Tibial artery (tissue), 4 donors: ENCODE measurements at regions not wholly inside any gene's neighbourhood (a gene's known extent, or its start where the extent isn't known, plus 50 kb on each side); places are given as distances from the start of the nearest gene placed in this dataset.

ENCODE experiments used
- DNase-seq, 2 donors: peaks; one replicate each; pipeline ENCODE4 v3.0.0-alpha.2; 2019
- H3K27ac ChIP-seq, 2 donors: fragments of 200-600 bp; sonication (generic) in 1 of 2; 1 replicate in 1 of 2; 2 replicates in 1 of 2; pipeline ENCODE4 v1.5.1; 2018 to 2019; ENCODE audit warnings: mild to moderate bottlenecking in 1 of 2
- H3K27me3 ChIP-seq, 2 donors: fragments of 200-600 bp; sonication (generic) in 1 of 2; one replicate each; pipeline versions ENCODE4 v1.5.1 to v1.6.0; 2016 to 2019
- H3K36me3 ChIP-seq, 3 donors: fragments of 200-600 bp; sonication (generic) in 2 of 3; one replicate each; pipeline ENCODE4 v1.5.1; 2016 to 2019; ENCODE audit warnings: mild to moderate bottlenecking in 2 of 3
- H3K4me1 ChIP-seq, 4 donors: fragments of 200-600 bp; sonication (generic) in 2 of 4; 1 replicate in 3 of 4; 2 replicates in 1 of 4; pipeline ENCODE4 v1.5.1; 2016 to 2019
- H3K4me3 ChIP-seq, 2 donors: fragments of 200-600 bp; sonication (generic) in 1 of 2; 1 replicate in 1 of 2; 2 replicates in 1 of 2; pipeline ENCODE4 v1.5.1; 2018 to 2019; ENCODE audit warnings: mild to moderate bottlenecking in 2 of 2
- H3K9me3 ChIP-seq, 3 donors: fragments of 200-600 bp; sonication (generic) in 1 of 3; one replicate each; pipeline ENCODE4 v1.5.1; 2016 to 2019
- intact Hi-C: fragments of 100-400 bp; cut with DNase I; formaldehyde crosslinking; loops from one replicate; pipeline ENCODE4 v1.15.0; 2023; ENCODE audit warnings: low total_unique reads
- TF ChIP-seq, protein P1 (sequence below), 2 experiments: fragments of 200-600 bp in 1 of 2; fragments of 450-650 bp in 1 of 2; IDR thresholded peaks; one replicate each; pipeline ENCODE4 v1.5.1; 2017 to 2019; ENCODE audit warnings: antibody characterized with exemption in 2 of 2, mild to moderate bottlenecking in 1 of 2, moderate library complexity in 1 of 2

DNA sequence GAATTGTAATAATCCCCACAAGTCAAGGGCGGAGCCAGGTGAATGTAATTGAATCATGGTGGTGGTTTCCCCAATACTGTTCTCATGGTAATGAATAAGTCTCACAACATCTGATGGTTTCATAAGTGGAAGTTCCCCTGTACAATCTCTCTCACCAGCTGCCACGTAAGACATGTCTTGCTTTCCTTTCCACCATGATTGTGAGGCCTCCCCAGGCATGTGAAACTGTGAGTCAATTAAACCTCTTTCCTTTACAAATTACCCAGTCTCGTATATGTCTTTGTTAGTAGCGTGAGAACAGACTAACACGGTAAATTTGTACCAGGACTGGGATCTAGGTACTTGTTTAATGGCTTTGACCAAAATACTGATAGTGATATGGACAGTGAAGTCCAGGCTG, 744.3 kb upstream of the REG3G start:
- Histone ChIP-seq H3K4me1 (no peaks in the 10 kb centered on the region), H3K27ac (no peak overlapping the region), H3K4me3 (no peak overlapping the region), H3K27me3 (no peaks in the 10 kb centered on the region), H3K9me3 (no peaks in the 10 kb centered on the region), H3K36me3 (no peaks in the 10 kb centered on the region)
- DNase-seq: no peak
- TF ChIP-seq, protein P1, sequence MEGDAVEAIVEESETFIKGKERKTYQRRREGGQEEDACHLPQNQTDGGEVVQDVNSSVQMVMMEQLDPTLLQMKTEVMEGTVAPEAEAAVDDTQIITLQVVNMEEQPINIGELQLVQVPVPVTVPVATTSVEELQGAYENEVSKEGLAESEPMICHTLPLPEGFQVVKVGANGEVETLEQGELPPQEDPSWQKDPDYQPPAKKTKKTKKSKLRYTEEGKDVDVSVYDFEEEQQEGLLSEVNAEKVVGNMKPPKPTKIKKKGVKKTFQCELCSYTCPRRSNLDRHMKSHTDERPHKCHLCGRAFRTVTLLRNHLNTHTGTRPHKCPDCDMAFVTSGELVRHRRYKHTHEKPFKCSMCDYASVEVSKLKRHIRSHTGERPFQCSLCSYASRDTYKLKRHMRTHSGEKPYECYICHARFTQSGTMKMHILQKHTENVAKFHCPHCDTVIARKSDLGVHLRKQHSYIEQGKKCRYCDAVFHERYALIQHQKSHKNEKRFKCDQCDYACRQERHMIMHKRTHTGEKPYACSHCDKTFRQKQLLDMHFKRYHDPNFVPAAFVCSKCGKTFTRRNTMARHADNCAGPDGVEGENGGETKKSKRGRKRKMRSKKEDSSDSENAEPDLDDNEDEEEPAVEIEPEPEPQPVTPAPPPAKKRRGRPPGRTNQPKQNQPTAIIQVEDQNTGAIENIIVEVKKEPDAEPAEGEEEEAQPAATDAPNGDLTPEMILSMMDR (IDR thresholded peaks at IDR 0.05): no peak
- intact Hi-C loops: no loop called here

DNA sequence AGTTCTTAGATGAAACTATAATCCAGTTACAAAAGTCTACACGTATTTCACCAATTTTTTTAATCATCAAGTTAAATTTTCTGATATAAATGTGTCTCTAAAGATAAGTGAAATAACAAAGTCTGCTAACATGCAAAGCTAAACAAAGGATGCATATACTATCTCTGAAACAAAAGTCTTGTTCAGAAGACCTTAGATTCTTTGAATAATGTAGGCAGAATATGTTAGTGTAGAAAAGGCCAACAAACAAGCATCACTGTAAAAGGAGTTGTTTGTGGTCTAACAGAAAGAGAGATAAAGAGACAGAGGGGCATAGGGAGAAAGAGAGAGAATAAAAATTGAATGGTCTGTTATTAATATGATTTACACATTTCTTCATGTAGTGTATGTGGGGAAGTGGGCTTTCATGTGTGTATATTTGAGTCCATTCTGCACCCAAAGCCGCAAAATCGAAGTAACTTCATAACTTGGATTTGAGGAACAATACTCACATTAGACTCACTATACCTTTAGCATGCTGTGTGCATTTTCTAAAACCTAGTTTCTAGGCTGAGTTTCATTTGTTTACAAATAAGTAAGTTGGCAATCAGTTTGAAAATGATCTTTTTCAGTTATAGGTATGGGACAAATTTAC, 734.8 kb upstream of the REG3G start:
- intact Hi-C loops: no loop called here
- H3K27me3 ChIP-seq: no peaks in the 10 kb centered on the region
- no peak overlapping the region for H3K27ac ChIP-seq
- H3K4me3 ChIP-seq: no peak overlapping the region
- TF ChIP-seq, protein P1 (IDR thresholded peaks at IDR 0.05): no peak
- no peak for DNase-seq
- no peaks in the 10 kb centered on the region for H3K36me3 ChIP-seq
- H3K9me3 ChIP-seq: no peaks in the 10 kb centered on the region
- H3K4me1 ChIP-seq: no peaks in the 10 kb centered on the region

DNA sequence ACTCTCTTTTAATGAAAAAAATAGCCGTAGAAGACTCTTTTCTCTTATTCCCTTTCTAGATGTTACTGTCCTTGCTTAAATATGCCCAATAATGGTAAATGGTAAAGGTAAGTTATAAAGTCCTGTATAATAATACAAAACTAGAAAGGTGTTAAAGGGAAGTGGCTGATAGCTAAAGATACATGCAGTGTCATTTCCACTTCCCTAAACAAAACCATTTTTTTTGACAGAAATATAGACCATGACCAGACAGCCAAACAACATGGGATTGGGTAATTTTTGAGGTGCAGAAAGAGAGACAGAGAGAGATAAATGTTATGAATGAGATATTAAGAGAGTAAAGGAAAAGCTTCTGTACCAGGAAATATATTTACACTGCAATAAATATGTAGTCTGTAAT, 731.7 kb upstream of the REG3G start:
- H3K27ac ChIP-seq: no peak overlapping the region
- no peak overlapping the region for H3K4me3 ChIP-seq
- DNase-seq: no peak
- H3K9me3 ChIP-seq: no peaks in the 10 kb centered on the region
- H3K27me3 ChIP-seq: no peaks in the 10 kb centered on the region
- intact Hi-C loops: no loop called here
- TF ChIP-seq, protein P1 (IDR thresholded peaks at IDR 0.05): no peak
- H3K4me1 ChIP-seq: no peaks in the 10 kb centered on the region
- no peaks in the 10 kb centered on the region for H3K36me3 ChIP-seq

DNA sequence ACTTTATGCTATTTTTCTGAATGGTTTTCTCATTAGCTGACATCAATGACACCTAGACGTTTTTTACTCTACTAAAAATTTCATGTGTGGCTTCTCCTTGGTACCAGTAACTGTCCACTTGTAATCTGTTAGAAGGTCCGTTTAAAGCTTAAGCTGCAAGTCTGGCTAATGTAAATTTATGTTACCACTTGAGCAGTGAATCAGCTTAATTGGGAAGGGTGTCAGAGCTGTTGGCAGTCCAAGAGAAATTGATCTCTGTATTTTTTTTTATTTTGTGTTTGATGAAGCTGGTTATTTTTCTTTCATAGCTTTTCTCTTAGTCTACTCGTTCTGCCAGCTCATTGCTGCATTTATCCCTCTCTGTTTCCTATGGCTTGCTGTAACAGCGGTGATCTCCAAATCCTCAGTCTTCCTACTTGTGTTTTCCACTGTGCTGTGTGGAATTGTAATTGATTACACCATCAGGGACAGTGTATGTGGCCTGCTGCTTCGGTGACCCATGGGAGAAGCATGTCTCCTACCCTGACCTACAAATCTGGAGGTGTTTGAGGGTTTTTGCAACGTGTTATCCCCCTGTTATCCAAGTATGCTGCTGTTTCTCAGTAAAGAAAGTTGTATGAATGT, 724.2 kb upstream of the REG3G start:
- DNase-seq: no peak
- intact Hi-C loops: no loop called here
- H3K4me1 ChIP-seq: no peaks in the 10 kb centered on the region
- TF ChIP-seq, protein P1 (IDR thresholded peaks at IDR 0.05): no peak
- no peaks in the 10 kb centered on the region for H3K9me3 ChIP-seq
- no peaks in the 10 kb centered on the region for H3K36me3 ChIP-seq
- H3K4me3 ChIP-seq: no peak overlapping the region
- H3K27ac ChIP-seq: no peak overlapping the region
- H3K27me3 ChIP-seq: no peaks in the 10 kb centered on the region

DNA sequence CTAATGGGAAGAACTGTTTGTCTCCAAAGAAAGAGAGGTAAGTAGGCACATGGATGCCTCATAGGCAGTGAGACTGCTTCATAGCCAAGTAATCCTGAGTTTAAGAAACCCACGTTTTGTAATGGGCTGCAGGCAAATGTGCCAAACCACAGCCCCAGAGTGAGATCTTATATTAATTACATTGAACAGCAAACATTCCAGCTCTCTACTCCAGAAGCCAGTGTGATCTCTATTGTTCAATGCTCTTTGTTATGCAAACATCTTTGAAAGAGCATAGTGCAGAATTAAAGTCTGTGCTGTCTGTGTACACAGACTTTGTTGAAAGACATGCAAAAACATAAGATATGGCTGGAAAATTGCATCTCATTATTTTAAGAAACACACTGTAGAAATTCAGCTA, 720.8 kb upstream of the REG3G start:
- no peak overlapping the region for H3K27ac ChIP-seq
- intact Hi-C loops: no loop called here
- TF ChIP-seq, protein P1 (IDR thresholded peaks at IDR 0.05): no peak

More for the DNA sequence above, 720.8 kb upstream of the REG3G start:
- Histone ChIP-seq H3K9me3 (no peaks in the 10 kb centered on the region), H3K36me3 (no peaks in the 10 kb centered on the region), H3K4me3 (no peak overlapping the region), H3K4me1 (no peaks in the 10 kb centered on the region), H3K27me3 (no peaks in the 10 kb centered on the region)
- DNase-seq: no peak
